ACHN (cell line): ENCODE measurements at regions not wholly inside any gene's neighbourhood (a gene's known extent, or its start where the extent isn't known, plus 50 kb on each side); places are given as distances from the start of the nearest gene placed in this dataset.
"Not testable (repeated sequence)": the region's sequence is repeated elsewhere in the genome, so short reads cannot be mapped to it uniquely, and the experiment has no call there.

ENCODE experiments used
- DNase-seq: peaks from one replicate; pipeline ENCODE4 v3.0.0-alpha.2; 2015
- in situ Hi-C: cut with HindIII; loops from 2 replicates; pipeline ENCODE4 v1.10.0; 2017; ENCODE audit warnings: low sequenced_read_pairs, low pct_ligation_motif_present, low pct_unique_long_range_greater_than_20kb

- in situ Hi-C loops = no loop called here
- DNase-seq = no peak
These were observed 76.3 kb downstream of the DRAM2 start for GRCh38 chr1:111063595-111063994.

GRCh38 chr1:111062624-111063023 lies 77.3 kb downstream of the DRAM2 start:
- DNase-seq = no peak
- in situ Hi-C loops = no loop called here

GRCh38 chr1:111062081-111062480 lies 77.8 kb downstream of the DRAM2 start:
- no peak for DNase-seq
- in situ Hi-C loops = no loop called here

GRCh38 chr1:111054656-111055055 lies 85.2 kb downstream of the DRAM2 start:
- in situ Hi-C loops = no loop called here
- no peak for DNase-seq

GRCh38 chr1:111052246-111052645 lies 87.6 kb downstream of the DRAM2 start:
- in situ Hi-C loops = no loop called here
- DNase-seq = no peak

- in situ Hi-C loops = not testable (repeated sequence)
These were observed 84.5 kb upstream of the LRIF1 start for GRCh38 chr1:111048253-111048652.

GRCh38 chr1:111045033-111045722 lies 81.5 kb upstream of the LRIF1 start:
- no peak for DNase-seq
- in situ Hi-C loops = no loop called here

More at GRCh38 chr1:111048253-111048652, 84.5 kb upstream of the LRIF1 start:
- DNase-seq = not testable (repeated sequence)

GRCh38 chr1:111032295-111032897 lies 68.7 kb upstream of the LRIF1 start:
- in situ Hi-C loops = no loop called here
- DNase-seq = peak; percentile 40

- in situ Hi-C loops = no loop called here
- peak; percentile 48 for DNase-seq
These were observed 66.9 kb upstream of the LRIF1 start for GRCh38 chr1:111030590-111030989.

- in situ Hi-C loops = no loop called here
These were observed 61.4 kb upstream of the LRIF1 start for GRCh38 chr1:111025109-111025508.

GRCh38 chr1:111015222-111015621 lies 51.5 kb upstream of the LRIF1 start:
- in situ Hi-C loops = no loop called here

More at GRCh38 chr1:111025109-111025508, 61.4 kb upstream of the LRIF1 start:
- no peak for DNase-seq

More at GRCh38 chr1:111015222-111015621, 51.5 kb upstream of the LRIF1 start:
- DNase-seq = no peak
